ENCODE measurements at regions not wholly inside any gene's neighbourhood (a gene's known extent, or its start where the extent isn't known, plus 50 kb on each side); places are given as distances from the start of the nearest gene placed in this dataset.
A peak's percentile ranks its signal among the peaks of the same experiment; 100 is the strongest.
"Not testable (repeated sequence)": the region's sequence is repeated elsewhere in the genome, so short reads cannot be mapped to it uniquely, and the experiment has no call there.

DNA sequence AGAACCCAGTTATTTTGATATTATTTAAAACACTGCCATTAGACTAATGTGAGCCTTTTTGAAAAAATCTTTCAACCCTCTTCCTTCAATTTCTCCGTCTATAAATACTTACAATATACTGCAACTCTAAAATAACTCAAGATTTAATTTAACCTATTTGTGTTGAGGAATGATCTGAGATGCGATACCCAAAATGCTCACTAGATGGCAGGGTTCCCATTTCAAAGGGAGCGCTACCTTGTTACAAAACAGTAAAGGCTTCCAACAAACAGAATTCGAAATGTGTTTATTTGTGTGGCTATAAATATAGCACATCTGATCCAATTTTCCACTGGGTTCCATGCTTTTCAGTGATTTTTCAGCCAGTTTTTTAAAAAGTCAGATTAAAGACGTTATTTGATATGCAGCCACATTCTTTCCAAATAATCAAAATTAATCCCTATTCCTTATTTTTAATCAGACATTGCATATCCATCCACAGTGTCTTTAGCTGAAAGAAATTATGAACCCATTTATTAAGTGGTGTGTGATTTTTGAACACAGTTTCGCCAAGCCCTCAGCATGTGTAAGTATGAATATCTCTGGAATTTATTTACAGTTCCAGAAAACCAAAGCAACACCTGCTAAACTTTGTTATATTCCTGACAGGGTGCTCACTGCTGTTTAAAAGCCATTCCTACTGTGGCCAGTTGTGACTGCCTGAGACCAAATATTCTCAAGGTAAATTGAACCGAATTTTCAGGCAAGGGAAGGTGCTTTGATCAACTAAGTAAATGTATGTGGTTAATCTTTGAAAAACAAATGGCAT is 668.0 kb upstream of the LCORL start:
- TF ChIP-seq, protein P1, sequence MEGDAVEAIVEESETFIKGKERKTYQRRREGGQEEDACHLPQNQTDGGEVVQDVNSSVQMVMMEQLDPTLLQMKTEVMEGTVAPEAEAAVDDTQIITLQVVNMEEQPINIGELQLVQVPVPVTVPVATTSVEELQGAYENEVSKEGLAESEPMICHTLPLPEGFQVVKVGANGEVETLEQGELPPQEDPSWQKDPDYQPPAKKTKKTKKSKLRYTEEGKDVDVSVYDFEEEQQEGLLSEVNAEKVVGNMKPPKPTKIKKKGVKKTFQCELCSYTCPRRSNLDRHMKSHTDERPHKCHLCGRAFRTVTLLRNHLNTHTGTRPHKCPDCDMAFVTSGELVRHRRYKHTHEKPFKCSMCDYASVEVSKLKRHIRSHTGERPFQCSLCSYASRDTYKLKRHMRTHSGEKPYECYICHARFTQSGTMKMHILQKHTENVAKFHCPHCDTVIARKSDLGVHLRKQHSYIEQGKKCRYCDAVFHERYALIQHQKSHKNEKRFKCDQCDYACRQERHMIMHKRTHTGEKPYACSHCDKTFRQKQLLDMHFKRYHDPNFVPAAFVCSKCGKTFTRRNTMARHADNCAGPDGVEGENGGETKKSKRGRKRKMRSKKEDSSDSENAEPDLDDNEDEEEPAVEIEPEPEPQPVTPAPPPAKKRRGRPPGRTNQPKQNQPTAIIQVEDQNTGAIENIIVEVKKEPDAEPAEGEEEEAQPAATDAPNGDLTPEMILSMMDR (conservative IDR thresholded peaks at IDR 0.05; ENCODE audit: low read length), result peak; percentile 93
- peak; percentile 60 for DNase-seq (ENCODE audit: low read depth)
- no peak overlapping the region for H3K4me3 ChIP-seq (ENCODE audit: low read length)

DNA sequence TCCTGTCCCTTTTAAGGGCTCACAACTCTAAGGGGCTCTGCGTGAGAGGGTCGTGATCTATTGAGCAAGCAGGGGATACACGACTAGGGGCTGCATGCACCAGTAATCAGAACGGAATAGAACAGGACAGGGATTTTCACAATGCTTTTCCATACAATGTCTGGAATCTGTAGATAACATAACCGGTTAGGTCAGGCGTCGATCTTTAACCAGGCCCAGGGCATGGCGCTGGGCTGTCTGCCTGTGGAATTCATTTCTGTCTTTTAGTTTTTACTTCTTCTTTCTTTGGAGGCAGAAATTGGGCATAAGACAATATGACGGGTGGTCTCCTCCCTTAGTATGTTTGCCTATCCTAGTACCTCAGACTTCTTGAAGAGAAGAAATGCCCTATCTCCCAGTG is 666.8 kb upstream of the LCORL start:
- not testable (repeated sequence) for DNase-seq (ENCODE audit: low read depth)

DNA sequence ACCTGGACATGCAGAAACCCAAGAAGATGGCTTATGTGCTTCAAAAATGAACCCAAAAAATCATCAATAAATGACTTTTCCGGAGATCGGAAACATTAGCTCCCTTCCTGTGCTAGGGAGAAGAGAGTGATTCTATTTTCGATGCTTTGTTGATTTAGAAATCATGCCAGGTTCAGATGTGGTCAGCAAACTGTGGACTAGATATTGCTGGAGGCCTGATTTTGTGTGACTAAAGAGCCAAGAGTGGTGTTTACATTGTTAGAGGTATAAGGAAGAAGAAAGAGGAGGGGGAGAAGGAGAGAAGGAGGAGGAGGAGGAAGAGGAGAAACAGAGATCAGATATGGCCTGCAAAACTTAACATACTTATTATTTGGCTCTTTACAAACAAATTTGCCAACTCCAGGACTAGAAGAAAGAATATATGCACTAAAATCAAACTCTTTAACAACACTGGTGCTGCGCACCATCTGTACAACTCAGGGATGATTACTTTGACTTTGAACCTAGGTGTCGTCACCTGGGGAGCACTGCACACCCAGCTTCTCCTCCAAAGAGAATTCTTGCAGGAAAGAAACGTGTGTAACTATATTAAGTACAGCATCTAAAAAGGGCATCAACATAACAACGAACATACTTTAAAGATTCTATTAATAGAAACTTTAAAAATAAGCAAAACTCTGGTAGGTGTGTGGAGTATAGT is 664.9 kb upstream of the LCORL start:
- H3K4me3 ChIP-seq (ENCODE audit: low read length), result no peak overlapping the region
- TF ChIP-seq, protein P1 (conservative IDR thresholded peaks at IDR 0.05; ENCODE audit: low read length), result no peak
- DNase-seq (ENCODE audit: low read depth), result no peak

More for the DNA sequence above, 666.8 kb upstream of the LCORL start:
- not testable (repeated sequence) for H3K4me3 ChIP-seq (ENCODE audit: low read length)

DNA sequence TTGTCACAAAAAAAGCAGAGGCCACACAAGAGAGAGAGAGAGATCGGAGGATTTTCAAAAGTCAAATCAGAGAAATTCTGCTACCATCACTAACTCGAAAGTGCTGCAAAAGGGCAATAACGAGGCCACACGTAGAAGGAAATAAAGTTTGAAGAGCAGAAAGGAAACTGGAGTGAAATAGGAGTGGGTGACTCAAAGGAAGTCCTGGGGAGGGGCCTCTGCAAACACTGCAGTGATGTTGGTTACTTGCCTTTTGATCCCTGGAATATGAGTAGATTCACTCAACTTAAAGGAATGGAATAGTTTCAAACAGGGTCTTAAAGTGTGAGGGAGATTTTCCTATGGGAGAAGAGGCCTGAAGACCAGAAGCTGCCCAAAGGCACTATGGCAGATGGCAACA is 663.4 kb upstream of the LCORL start:
- H3K4me3 ChIP-seq (ENCODE audit: low read length), result no peak overlapping the region
- DNase-seq (ENCODE audit: low read depth), result no peak
- TF ChIP-seq, protein P1 (conservative IDR thresholded peaks at IDR 0.05; ENCODE audit: low read length), result no peak

DNA sequence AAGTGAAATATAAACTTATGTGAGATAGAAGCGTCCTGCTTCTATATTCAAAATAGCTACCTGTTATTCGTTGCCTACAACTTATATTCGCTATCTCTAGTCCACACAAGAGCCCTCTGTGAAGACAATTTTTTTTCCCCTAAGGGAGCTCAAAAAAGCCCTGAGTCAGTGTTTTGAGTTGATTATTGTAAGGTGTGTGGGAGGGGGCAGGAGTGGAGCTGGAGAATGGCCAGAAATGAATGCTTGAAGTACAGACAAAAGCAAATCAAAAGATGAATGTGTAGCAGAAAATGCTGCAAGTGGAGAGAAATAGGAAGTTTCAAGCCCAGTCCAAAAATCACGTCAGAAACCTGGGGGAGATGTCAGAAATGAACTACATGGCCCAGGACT is 655.0 kb upstream of the LCORL start:
- no peak overlapping the region for H3K4me3 ChIP-seq (ENCODE audit: low read length)
- no peak for DNase-seq (ENCODE audit: low read depth)
- TF ChIP-seq, protein P1 (conservative IDR thresholded peaks at IDR 0.05; ENCODE audit: low read length), result no peak

DNA sequence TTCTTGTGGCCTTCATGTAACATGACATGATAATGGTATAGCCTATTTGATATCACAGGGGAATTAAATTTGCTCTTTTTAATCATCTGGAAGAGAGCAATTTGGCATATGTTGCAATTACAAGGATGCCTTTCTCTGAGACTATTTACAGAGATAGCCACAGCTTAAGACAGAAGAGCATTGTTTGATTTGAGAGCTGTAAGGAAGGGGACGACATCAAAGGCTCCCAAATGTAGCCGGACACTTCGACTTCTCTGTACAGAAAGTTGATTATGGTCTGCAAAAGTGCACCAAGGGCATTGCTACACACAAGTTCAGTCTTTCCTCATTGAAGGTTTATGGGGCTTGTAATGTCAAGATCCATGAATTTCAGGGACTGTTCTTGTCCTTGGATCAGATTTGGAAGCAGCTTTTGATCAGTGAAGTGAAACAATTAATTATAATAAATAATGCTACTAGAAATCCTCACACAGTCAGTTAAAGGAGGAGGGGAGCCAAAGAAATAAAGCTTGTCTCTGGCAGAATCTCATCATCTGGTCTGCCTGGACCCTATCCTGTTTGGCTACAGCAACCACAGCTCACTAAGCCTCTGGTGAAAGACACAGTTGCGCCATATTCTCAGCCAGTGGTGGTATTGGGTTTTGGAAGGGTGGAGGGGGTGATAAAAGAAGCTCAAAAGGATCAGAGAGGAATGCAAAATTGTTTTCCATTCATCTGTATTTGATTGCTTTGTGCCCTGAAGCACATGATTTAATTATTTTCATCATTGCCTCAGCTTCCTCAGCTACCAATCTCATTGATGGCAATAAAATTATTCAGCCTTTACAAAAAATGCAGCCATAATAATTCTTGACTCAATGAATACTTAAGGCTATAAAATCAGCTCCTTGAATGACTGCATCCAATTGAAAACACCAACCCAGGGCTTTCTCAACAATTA is 654.3 kb upstream of the LCORL start:
- no peak overlapping the region for H3K4me3 ChIP-seq (ENCODE audit: low read length)
- TF ChIP-seq, protein P1 (conservative IDR thresholded peaks at IDR 0.05; ENCODE audit: low read length), result no peak
- no peak for DNase-seq (ENCODE audit: low read depth)

DNA sequence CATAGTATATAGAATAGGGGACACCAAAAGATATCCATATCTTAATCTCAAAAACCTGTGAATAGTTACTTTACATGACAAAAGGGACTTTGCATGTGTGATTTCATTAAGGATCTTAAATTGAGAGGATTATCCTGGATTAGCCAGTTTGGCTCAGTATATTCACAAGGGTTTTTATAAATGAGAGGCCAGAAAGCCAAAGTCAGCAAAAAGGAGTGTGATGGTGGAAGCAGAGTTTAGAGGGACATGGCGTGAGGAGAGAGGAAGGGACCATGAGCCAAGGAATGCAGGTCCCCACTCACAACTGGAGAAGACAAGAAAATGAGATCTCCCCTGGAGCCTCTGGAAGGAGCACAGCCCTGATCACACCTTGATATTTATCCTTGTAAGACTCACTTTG is 648.5 kb upstream of the LCORL start:
- no peak overlapping the region for H3K4me3 ChIP-seq (ENCODE audit: low read length)
- TF ChIP-seq, protein P1 (conservative IDR thresholded peaks at IDR 0.05; ENCODE audit: low read length), result no peak
- no peak for DNase-seq (ENCODE audit: low read depth)
